ENCODE measurements at regions not wholly inside any gene's neighbourhood (a gene's known extent, or its start where the extent isn't known, plus 50 kb on each side); places are given as distances from the start of the nearest gene placed in this dataset.

- peak; percentile 37 for DNase-seq (ENCODE audit: low read depth)
- H3K4me3 ChIP-seq (ENCODE audit: low read length), result no peak overlapping the region
These were observed 894.5 kb upstream of the POU3F3 start for GRCh38 chr2:103959174-103960128.

GRCh38 chr2:103960129-103960513 lies 893.8 kb upstream of the POU3F3 start:
- H3K9me3 ChIP-seq (ENCODE audit: control insufficient read depth, low read length), result no peaks in the 10 kb centered on the region
- DNase-seq (ENCODE audit: low read depth), result no peak
- H3K36me3 ChIP-seq (ENCODE audit: control insufficient read depth, insufficient read depth, low read length, severe bottlenecking), result no peaks in the 10 kb centered on the region
- no peaks in the 10 kb centered on the region for H3K4me1 ChIP-seq (ENCODE audit: control insufficient read depth, insufficient read depth, low read length)
- H3K27me3 ChIP-seq (replicated peaks; ENCODE audit: control insufficient read depth, insufficient read depth, low read length), result no peaks in the 10 kb centered on the region
- no peak overlapping the region for H3K9ac ChIP-seq (ENCODE audit: low read length)
- H3K4me3 ChIP-seq (ENCODE audit: low read length), result no peak overlapping the region

More at GRCh38 chr2:103959174-103960128, 894.5 kb upstream of the POU3F3 start:
- H3K36me3 ChIP-seq (ENCODE audit: control insufficient read depth, insufficient read depth, low read length, severe bottlenecking), result no peaks in the 10 kb centered on the region
- H3K9ac ChIP-seq (ENCODE audit: low read length), result no peak overlapping the region
- H3K4me1 ChIP-seq (ENCODE audit: control insufficient read depth, insufficient read depth, low read length), result no peaks in the 10 kb centered on the region
- no peaks in the 10 kb centered on the region for H3K9me3 ChIP-seq (ENCODE audit: control insufficient read depth, low read length)
- H3K27me3 ChIP-seq (replicated peaks; ENCODE audit: control insufficient read depth, insufficient read depth, low read length), result no peaks in the 10 kb centered on the region

GRCh38 chr2:103960951-103961350 lies 893.0 kb upstream of the POU3F3 start:
- Histone ChIP-seq H3K4me3 (ENCODE audit: low read length) (no peak overlapping the region), H3K9me3 (ENCODE audit: control insufficient read depth, low read length) (peaks cover 4% of the 10 kb centered on the region), H3K4me1 (ENCODE audit: control insufficient read depth, insufficient read depth, low read length) (no peaks in the 10 kb centered on the region), H3K27me3 (replicated peaks; ENCODE audit: control insufficient read depth, insufficient read depth, low read length) (no peaks in the 10 kb centered on the region), H3K36me3 (ENCODE audit: control insufficient read depth, insufficient read depth, low read length, severe bottlenecking) (no peaks in the 10 kb centered on the region), H3K9ac (ENCODE audit: low read length) (no peak overlapping the region)
- DNase-seq (ENCODE audit: low read depth), result no peak

GRCh38 chr2:103961862-103962261 lies 892.1 kb upstream of the POU3F3 start:
- Histone ChIP-seq H3K27me3 (replicated peaks; ENCODE audit: control insufficient read depth, insufficient read depth, low read length) (no peaks in the 10 kb centered on the region), H3K36me3 (ENCODE audit: control insufficient read depth, insufficient read depth, low read length, severe bottlenecking) (no peaks in the 10 kb centered on the region), H3K9ac (ENCODE audit: low read length) (no peak overlapping the region), H3K4me1 (ENCODE audit: control insufficient read depth, insufficient read depth, low read length) (no peaks in the 10 kb centered on the region), H3K4me3 (ENCODE audit: low read length) (no peak overlapping the region), H3K9me3 (ENCODE audit: control insufficient read depth, low read length) (peaks cover 4% of the 10 kb centered on the region)
- no peak for DNase-seq (ENCODE audit: low read depth)

- no peak for DNase-seq (ENCODE audit: low read depth)
- H3K4me3 ChIP-seq (ENCODE audit: low read length), result no peak overlapping the region
- no peaks in the 10 kb centered on the region for H3K27me3 ChIP-seq (replicated peaks; ENCODE audit: control insufficient read depth, insufficient read depth, low read length)
- no peaks in the 10 kb centered on the region for H3K36me3 ChIP-seq (ENCODE audit: control insufficient read depth, insufficient read depth, low read length, severe bottlenecking)
- H3K4me1 ChIP-seq (ENCODE audit: control insufficient read depth, insufficient read depth, low read length), result no peaks in the 10 kb centered on the region
- no peak overlapping the region for H3K9ac ChIP-seq (ENCODE audit: low read length)
- peaks cover 4% of the 10 kb centered on the region for H3K9me3 ChIP-seq (ENCODE audit: control insufficient read depth, low read length)
These were observed 891.2 kb upstream of the POU3F3 start for GRCh38 chr2:103962670-103963069.

- no peak overlapping the region for H3K9ac ChIP-seq (ENCODE audit: low read length)
- DNase-seq (ENCODE audit: low read depth), result no peak
- H3K9me3 ChIP-seq (ENCODE audit: control insufficient read depth, low read length), result peaks cover 4% of the 10 kb centered on the region
- H3K4me3 ChIP-seq (ENCODE audit: low read length), result no peak overlapping the region
- H3K4me1 ChIP-seq (ENCODE audit: control insufficient read depth, insufficient read depth, low read length), result no peaks in the 10 kb centered on the region
- no peaks in the 10 kb centered on the region for H3K36me3 ChIP-seq (ENCODE audit: control insufficient read depth, insufficient read depth, low read length, severe bottlenecking)
- no peaks in the 10 kb centered on the region for H3K27me3 ChIP-seq (replicated peaks; ENCODE audit: control insufficient read depth, insufficient read depth, low read length)
These were observed 890.7 kb upstream of the POU3F3 start for GRCh38 chr2:103963146-103963725.

- Histone ChIP-seq H3K4me1 (ENCODE audit: control insufficient read depth, insufficient read depth, low read length) (no peaks in the 10 kb centered on the region), H3K9me3 (ENCODE audit: control insufficient read depth, low read length) (no peaks in the 10 kb centered on the region), H3K9ac (ENCODE audit: low read length) (no peak overlapping the region), H3K27me3 (replicated peaks; ENCODE audit: control insufficient read depth, insufficient read depth, low read length) (no peaks in the 10 kb centered on the region), H3K4me3 (ENCODE audit: low read length) (no peak overlapping the region), H3K36me3 (ENCODE audit: control insufficient read depth, insufficient read depth, low read length, severe bottlenecking) (no peaks in the 10 kb centered on the region)
- no peak for DNase-seq (ENCODE audit: low read depth)
These were observed 876.7 kb upstream of the POU3F3 start for GRCh38 chr2:103977241-103977640.

GRCh38 chr2:103977668-103978067 lies 876.2 kb upstream of the POU3F3 start:
- Histone ChIP-seq H3K27me3 (replicated peaks; ENCODE audit: control insufficient read depth, insufficient read depth, low read length) (no peaks in the 10 kb centered on the region), H3K9me3 (ENCODE audit: control insufficient read depth, low read length) (no peaks in the 10 kb centered on the region), H3K9ac (ENCODE audit: low read length) (no peak overlapping the region), H3K4me3 (ENCODE audit: low read length) (no peak overlapping the region), H3K36me3 (ENCODE audit: control insufficient read depth, insufficient read depth, low read length, severe bottlenecking) (no peaks in the 10 kb centered on the region), H3K4me1 (ENCODE audit: control insufficient read depth, insufficient read depth, low read length) (no peaks in the 10 kb centered on the region)
- DNase-seq (ENCODE audit: low read depth), result no peak

- Histone ChIP-seq H3K27me3 (replicated peaks; ENCODE audit: control insufficient read depth, insufficient read depth, low read length) (no peaks in the 10 kb centered on the region), H3K4me3 (ENCODE audit: low read length) (no peak overlapping the region), H3K4me1 (ENCODE audit: control insufficient read depth, insufficient read depth, low read length) (no peaks in the 10 kb centered on the region), H3K9me3 (ENCODE audit: control insufficient read depth, low read length) (no peaks in the 10 kb centered on the region), H3K9ac (ENCODE audit: low read length) (no peak overlapping the region), H3K36me3 (ENCODE audit: control insufficient read depth, insufficient read depth, low read length, severe bottlenecking) (no peaks in the 10 kb centered on the region)
- no peak for DNase-seq (ENCODE audit: low read depth)
These were observed 873.5 kb upstream of the POU3F3 start for GRCh38 chr2:103980401-103980800.

GRCh38 chr2:103982691-103983090 lies 871.2 kb upstream of the POU3F3 start:
- no peaks in the 10 kb centered on the region for H3K27me3 ChIP-seq (replicated peaks; ENCODE audit: control insufficient read depth, insufficient read depth, low read length)
- no peak for DNase-seq (ENCODE audit: low read depth)
- no peaks in the 10 kb centered on the region for H3K4me1 ChIP-seq (ENCODE audit: control insufficient read depth, insufficient read depth, low read length)
- no peaks in the 10 kb centered on the region for H3K36me3 ChIP-seq (ENCODE audit: control insufficient read depth, insufficient read depth, low read length, severe bottlenecking)
- no peak overlapping the region for H3K4me3 ChIP-seq (ENCODE audit: low read length)
- no peak overlapping the region for H3K9ac ChIP-seq (ENCODE audit: low read length)
- H3K9me3 ChIP-seq (ENCODE audit: control insufficient read depth, low read length), result no peaks in the 10 kb centered on the region

- DNase-seq (ENCODE audit: low read depth), result no peak
- no peaks in the 10 kb centered on the region for H3K36me3 ChIP-seq (ENCODE audit: control insufficient read depth, insufficient read depth, low read length, severe bottlenecking)
- H3K9me3 ChIP-seq (ENCODE audit: control insufficient read depth, low read length), result no peaks in the 10 kb centered on the region
- no peaks in the 10 kb centered on the region for H3K27me3 ChIP-seq (replicated peaks; ENCODE audit: control insufficient read depth, insufficient read depth, low read length)
- H3K4me3 ChIP-seq (ENCODE audit: low read length), result no peak overlapping the region
- no peaks in the 10 kb centered on the region for H3K4me1 ChIP-seq (ENCODE audit: control insufficient read depth, insufficient read depth, low read length)
- H3K9ac ChIP-seq (ENCODE audit: low read length), result no peak overlapping the region
These were observed 867.9 kb upstream of the POU3F3 start for GRCh38 chr2:103986001-103986400.
